PC-3 (cell line): ENCODE measurements at regions not wholly inside any gene's neighbourhood (a gene's known extent, or its start where the extent isn't known, plus 50 kb on each side); places are given as distances from the start of the nearest gene placed in this dataset.

Experiments used
- ATAC-seq: fragments of 200-7000 bp; cut with Tn5 transposase; 2 replicates; pipeline ENCODE4 v1.9.1; 2020; ENCODE audit warnings: mild to moderate bottlenecking, moderate library complexity
- BruUV-seq: library from RNA; stranded (reverse); fragments of 400-500 nt; replicated peaks from 2 replicates; lab custom pipeline; 2021; lab: Mats Ljungman, UMichigan
- CTCF ChIA-PET: fragments of 300-600 bp; sonication (Branson Sonifier 250); formaldehyde crosslinking; loops from one replicate; lab custom pipeline; 2022; ENCODE audit warnings: antibody characterized with exemption; lab: Charles Lee
- POLR2A ChIA-PET: fragments of 300-600 bp; sonication (Branson Sonifier 250); formaldehyde crosslinking; loops from one replicate; lab custom pipeline; 2022; ENCODE audit warnings: antibody characterized with exemption; ENCODE audit not compliant: unreplicated experiment; lab: Charles Lee
- DNase-seq: peaks from one replicate; pipeline ENCODE4 v3.0.0-alpha.2; 2015
- H2AFZ ChIP-seq: fragments of 300-600 bp; sonication (generic); 2 replicates; pipeline ENCODE4 v1.6.0; 2016; ENCODE audit warnings: antibody characterized with exemption, low read length
- H3F3A ChIP-seq: fragments of 300-600 bp; sonication (generic); one replicate; pipeline ENCODE4 v1.6.0; 2017; ENCODE audit warnings: antibody characterized with exemption, low read length, control low read depth, mild to moderate bottlenecking; ENCODE audit not compliant: unreplicated experiment
- H3K27ac ChIP-seq: fragments of 300-600 bp; sonication (generic); 2 replicates; pipeline ENCODE4 v1.5.1; 2016; ENCODE audit warnings: mild to moderate bottlenecking, low read length
- H3K27me3 ChIP-seq: fragments of 300-600 bp; sonication (generic); 2 replicates; pipeline ENCODE4 v1.6.1; 2016; ENCODE audit warnings: low read length, mixed read lengths
- H3K36me3 ChIP-seq: fragments of 300-600 bp; sonication (generic); 2 replicates; pipeline ENCODE4 v1.6.1; 2016; ENCODE audit warnings: low read depth, mixed run types, low read length, mixed read lengths
- H3K4me1 ChIP-seq: fragments of 300-600 bp; sonication (generic); 2 replicates; pipeline ENCODE4 v1.5.1; 2016; ENCODE audit warnings: low read length; ENCODE audit not compliant: insufficient read depth
- H3K4me2 ChIP-seq: fragments of 300-600 bp; sonication (generic); 2 replicates; pipeline ENCODE4 v1.6.0; 2016; ENCODE audit warnings: low read length
- H3K4me3 ChIP-seq: fragments of 300-600 bp; sonication (generic); 2 replicates; pipeline ENCODE4 v1.5.1; 2016; ENCODE audit warnings: mild to moderate bottlenecking, low read length, mixed read lengths
- H3K79me2 ChIP-seq: fragments of 300-600 bp; sonication (generic); 2 replicates; pipeline ENCODE4 v1.6.1; 2017; ENCODE audit warnings: low read length, mixed read lengths
- H3K9ac ChIP-seq: fragments of 300-600 bp; sonication (generic); 2 replicates; pipeline ENCODE4 v1.6.0; 2016; ENCODE audit warnings: mild to moderate bottlenecking, low read length
- H3K9me2 ChIP-seq: fragments of 300-600 bp; sonication (generic); replicated peaks from 2 replicates; pipeline ENCODE4 v1.6.1; 2016; ENCODE audit warnings: mixed run types, low read length, mixed read lengths
- H3K9me3 ChIP-seq: fragments of 300-600 bp; sonication (generic); 2 replicates; pipeline ENCODE4 v1.6.1; 2016; ENCODE audit warnings: low read length, mixed read lengths
- H4K20me1 ChIP-seq: fragments of 300-600 bp; sonication (generic); 2 replicates; pipeline ENCODE4 v1.6.1; 2016; ENCODE audit warnings: low read length, mixed read lengths
- EZH2 ChIP-seq: fragments of 300-600 bp; sonication (generic); IDR thresholded peaks from one replicate; pipeline ENCODE4 v1.6.1; 2017; ENCODE audit warnings: antibody characterized with exemption, mild to moderate bottlenecking, low read length; ENCODE audit not compliant: unreplicated experiment
- EZH2phosphoT487 ChIP-seq: fragments of 300-600 bp; sonication (generic); IDR thresholded peaks from 2 replicates; pipeline ENCODE4 v1.6.1; 2018; ENCODE audit warnings: mild to moderate bottlenecking, antibody characterized with exemption, low read length, borderline replicate concordance
- intact Hi-C: fragments of 100-400 bp; cut with micrococcal nuclease; formaldehyde crosslinking; loops from 2 replicates; pipeline ENCODE4 v1.9.0; 2023
- TF ChIP-seq, protein P1 (sequence below): fragments of 300-600 bp; sonication (generic); conservative IDR thresholded peaks from 2 replicates; pipeline ENCODE4 v1.5.1; 2017; ENCODE audit warnings: antibody characterized with exemption, low read depth, mild to moderate bottlenecking, low read length

DNA sequence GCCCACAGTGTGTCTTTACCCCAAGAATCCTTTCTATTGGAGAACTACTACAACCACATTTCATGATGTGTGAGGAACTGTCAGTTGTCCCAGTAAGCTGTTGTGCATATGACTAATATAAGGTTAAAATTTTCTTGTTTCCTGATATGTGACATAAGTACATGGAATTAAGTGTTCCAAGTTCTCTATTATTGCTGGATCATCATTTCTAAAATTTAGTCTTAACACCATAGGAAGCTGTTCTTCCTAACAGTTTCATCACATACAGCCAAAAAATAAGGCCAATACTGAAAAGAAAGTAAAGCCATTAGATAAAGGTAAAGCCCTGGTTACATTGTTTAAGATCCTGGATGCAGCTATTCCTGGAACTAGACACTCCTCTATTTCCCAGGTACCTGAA, 620.9 kb upstream of the CDH8 start:
- Histone ChIP-seq H3K9ac (no peak overlapping the region), H3K4me1 (no peaks in the 10 kb centered on the region), H3K9me3 (no peaks in the 10 kb centered on the region), H3K79me2 (no peaks in the 10 kb centered on the region), H3K36me3 (no peaks in the 10 kb centered on the region), H3K4me3 (no peak overlapping the region), H2AFZ (no peak overlapping the region), H3K9me2 (no peaks in the 10 kb centered on the region), H3K4me2 (no peak overlapping the region), H3F3A (no peaks in the 10 kb centered on the region), H4K20me1 (no peaks in the 10 kb centered on the region), H3K27ac (no peak overlapping the region), H3K27me3 (no peaks in the 10 kb centered on the region)
- intact Hi-C loops = no loop called here
- no TSS peak for BruUV-seq
- POLR2A ChIA-PET = no interaction called here
- CTCF ChIA-PET = no interaction called here
- DNase-seq (no peak), ATAC-seq (no peak)
- TF ChIP-seq, protein P1, sequence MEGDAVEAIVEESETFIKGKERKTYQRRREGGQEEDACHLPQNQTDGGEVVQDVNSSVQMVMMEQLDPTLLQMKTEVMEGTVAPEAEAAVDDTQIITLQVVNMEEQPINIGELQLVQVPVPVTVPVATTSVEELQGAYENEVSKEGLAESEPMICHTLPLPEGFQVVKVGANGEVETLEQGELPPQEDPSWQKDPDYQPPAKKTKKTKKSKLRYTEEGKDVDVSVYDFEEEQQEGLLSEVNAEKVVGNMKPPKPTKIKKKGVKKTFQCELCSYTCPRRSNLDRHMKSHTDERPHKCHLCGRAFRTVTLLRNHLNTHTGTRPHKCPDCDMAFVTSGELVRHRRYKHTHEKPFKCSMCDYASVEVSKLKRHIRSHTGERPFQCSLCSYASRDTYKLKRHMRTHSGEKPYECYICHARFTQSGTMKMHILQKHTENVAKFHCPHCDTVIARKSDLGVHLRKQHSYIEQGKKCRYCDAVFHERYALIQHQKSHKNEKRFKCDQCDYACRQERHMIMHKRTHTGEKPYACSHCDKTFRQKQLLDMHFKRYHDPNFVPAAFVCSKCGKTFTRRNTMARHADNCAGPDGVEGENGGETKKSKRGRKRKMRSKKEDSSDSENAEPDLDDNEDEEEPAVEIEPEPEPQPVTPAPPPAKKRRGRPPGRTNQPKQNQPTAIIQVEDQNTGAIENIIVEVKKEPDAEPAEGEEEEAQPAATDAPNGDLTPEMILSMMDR = no peak
- no peak for TF ChIP-seq EZH2
- no peak for TF ChIP-seq EZH2phosphoT487

DNA sequence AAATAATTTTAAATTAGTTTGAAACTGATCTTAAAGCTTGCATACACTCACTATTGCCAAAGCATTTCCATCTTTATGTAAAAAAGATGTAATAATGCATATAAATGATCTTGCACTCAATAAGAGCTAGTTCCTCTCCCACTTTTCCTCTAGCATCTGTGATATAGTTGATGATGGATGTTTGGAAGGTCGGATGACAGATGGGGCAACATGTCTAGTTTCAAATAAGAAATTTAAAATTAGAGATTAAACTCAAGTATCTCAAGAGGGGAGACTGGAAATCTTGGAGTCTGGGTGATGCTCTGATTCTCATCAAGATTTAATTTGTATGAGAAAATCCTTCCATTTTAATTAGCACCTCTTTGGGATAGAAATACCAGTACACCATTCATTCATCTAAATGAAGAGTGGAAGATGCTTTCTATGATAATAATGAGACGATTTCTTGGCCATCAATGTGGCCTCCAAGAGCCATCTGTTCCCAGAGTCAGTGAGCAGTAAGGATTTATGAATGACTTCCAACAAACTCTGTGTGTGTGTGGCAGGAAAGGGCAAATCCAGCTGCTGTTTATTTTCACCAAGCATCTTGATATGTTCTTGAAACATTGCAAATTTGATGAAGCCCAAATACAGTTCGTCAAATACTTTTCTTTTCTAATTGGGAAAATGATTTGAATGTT, 616.3 kb upstream of the CDH8 start:
- no peaks in the 10 kb centered on the region for H3K27me3 ChIP-seq
- no peak for ATAC-seq
- no peaks in the 10 kb centered on the region for H4K20me1 ChIP-seq
- no peaks in the 10 kb centered on the region for H3K4me1 ChIP-seq
- ChIA-PET CTCF (no interaction called here), POLR2A (no interaction called here)
- no peaks in the 10 kb centered on the region for H3K9me2 ChIP-seq
- no peaks in the 10 kb centered on the region for H3K36me3 ChIP-seq
- intact Hi-C loops = no loop called here
- H3K4me2 ChIP-seq = no peak overlapping the region
- no peak for TF ChIP-seq EZH2phosphoT487
- TF ChIP-seq EZH2 = no peak
- TF ChIP-seq, protein P1 = no peak
- no peaks in the 10 kb centered on the region for H3K79me2 ChIP-seq
- BruUV-seq = no TSS peak
- H3K9ac ChIP-seq = no peak overlapping the region
- no peak overlapping the region for H2AFZ ChIP-seq
- no peaks in the 10 kb centered on the region for H3F3A ChIP-seq
- no peaks in the 10 kb centered on the region for H3K9me3 ChIP-seq
- no peak for DNase-seq
- H3K4me3 ChIP-seq = no peak overlapping the region
- H3K27ac ChIP-seq = no peak overlapping the region

DNA sequence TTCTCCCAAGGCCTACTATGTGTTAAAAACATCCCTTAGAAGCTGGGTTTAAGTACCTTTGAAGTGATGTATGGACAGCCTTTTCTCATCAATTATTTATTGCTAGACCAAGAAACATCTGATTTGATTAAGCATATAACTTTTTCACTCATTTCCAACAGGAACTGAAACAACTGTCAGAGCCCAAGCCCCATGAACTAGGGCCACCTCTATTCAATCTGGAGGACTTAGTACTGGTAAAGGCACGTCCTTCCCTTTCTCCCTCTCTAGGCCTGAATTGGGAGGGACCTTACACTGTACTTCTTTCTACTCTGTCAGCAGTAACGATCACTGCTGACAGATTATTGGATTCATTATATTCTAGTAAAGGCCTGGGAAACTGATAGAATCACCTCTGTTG, 612.0 kb upstream of the CDH8 start:
- H3K4me3 ChIP-seq = no peak overlapping the region
- H3K9ac ChIP-seq = no peak overlapping the region
- no peak overlapping the region for H3K27ac ChIP-seq
- H3K27me3 ChIP-seq = no peaks in the 10 kb centered on the region
- TF ChIP-seq, protein P1 = no peak
- TF ChIP-seq EZH2phosphoT487 = no peak
- no peaks in the 10 kb centered on the region for H3K36me3 ChIP-seq
- H2AFZ ChIP-seq = no peak overlapping the region
- no peaks in the 10 kb centered on the region for H3K9me3 ChIP-seq
- BruUV-seq = no TSS peak
- H3F3A ChIP-seq = no peaks in the 10 kb centered on the region
- ChIA-PET CTCF (no interaction called here), POLR2A (no interaction called here)
- intact Hi-C loops = no loop called here
- no peak overlapping the region for H3K4me2 ChIP-seq
- H4K20me1 ChIP-seq = no peaks in the 10 kb centered on the region
- no peaks in the 10 kb centered on the region for H3K79me2 ChIP-seq
- H3K9me2 ChIP-seq = no peaks in the 10 kb centered on the region
- DNase-seq (no peak), ATAC-seq (no peak)
- H3K4me1 ChIP-seq = no peaks in the 10 kb centered on the region
